Middle frontal gyrus (tissue), 1 donor: ENCODE measurements at regions not wholly inside any gene's neighbourhood (a gene's known extent, or its start where the extent isn't known, plus 50 kb on each side); places are given as distances from the start of the nearest gene placed in this dataset.

ENCODE experiments used
- DNase-seq: peaks from one replicate; pipeline ENCODE4 v3.0.0-alpha.2; 2015; ENCODE audit warnings: low spot score; ENCODE audit errors: extremely low spot score

DNA sequence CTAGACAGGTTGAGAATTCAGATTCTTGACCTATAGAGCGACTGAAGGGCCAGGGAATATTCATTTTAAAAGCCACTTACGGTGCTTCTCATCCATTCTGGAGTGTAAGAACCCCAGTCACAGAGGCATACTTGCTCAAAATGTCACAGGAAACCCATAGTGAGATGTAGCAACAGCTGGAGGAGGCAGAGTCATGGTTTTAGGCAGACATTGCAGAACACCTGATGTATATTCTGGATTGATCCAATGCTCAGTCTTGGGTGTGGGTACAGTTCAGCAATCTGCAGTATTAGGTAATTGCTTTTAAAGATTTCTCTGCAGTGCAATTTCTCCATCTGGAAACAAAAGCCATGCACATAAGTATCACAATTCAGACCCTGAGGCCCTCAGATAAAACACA, 137.4 kb upstream of the SLC22A23 start:
- DNase-seq = no peak

DNA sequence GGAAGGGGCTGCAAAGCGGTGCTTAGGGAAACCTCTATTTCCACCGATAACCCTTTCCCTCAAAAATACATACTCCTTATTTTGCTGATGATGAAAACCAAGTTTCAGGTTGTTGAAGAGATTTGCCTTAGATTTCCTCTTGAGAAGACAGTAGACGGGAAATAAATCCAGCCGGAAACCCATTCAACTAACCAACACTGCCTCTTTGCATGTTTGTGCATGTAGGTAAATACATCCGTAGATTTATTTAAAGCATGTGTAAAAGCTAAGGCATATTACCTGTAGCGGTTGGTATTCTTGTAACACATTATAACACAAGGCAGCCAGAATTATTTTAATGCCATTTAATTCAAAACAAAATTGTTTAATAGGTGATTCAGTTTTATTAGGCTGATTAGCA, 136.3 kb upstream of the SLC22A23 start:
- no peak for DNase-seq

DNA sequence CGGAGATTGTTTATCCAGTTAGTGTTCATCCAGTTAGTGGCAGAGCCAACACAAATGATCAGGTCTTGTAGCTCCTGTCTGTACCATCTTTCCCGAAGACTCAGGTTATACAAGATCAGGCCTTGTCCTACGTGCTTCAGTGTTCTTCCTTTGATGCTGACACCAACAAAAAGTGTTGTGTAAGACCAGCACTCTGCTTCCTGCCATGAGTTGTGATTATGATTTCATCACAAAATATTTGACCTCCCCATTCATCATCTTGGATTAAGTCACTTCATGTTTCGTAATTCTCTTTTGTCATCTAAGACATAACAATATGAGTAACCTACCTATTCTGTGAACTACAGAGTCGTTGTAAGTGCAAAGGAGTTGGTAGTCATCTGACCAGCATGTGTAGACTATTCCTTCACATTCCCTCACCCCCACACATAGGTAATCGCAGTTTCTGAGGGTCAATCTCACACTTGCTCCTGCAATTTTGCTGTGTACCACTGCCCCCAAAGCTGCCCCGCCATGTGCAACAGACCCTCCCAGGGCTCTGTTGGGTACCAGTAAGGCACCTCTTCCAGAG, 135.6 kb upstream of the SLC22A23 start:
- DNase-seq = no peak

- no peak for DNase-seq
Measured at GRCh38 chr6:3591970-3592369, 135.1 kb upstream of the SLC22A23 start.

DNA sequence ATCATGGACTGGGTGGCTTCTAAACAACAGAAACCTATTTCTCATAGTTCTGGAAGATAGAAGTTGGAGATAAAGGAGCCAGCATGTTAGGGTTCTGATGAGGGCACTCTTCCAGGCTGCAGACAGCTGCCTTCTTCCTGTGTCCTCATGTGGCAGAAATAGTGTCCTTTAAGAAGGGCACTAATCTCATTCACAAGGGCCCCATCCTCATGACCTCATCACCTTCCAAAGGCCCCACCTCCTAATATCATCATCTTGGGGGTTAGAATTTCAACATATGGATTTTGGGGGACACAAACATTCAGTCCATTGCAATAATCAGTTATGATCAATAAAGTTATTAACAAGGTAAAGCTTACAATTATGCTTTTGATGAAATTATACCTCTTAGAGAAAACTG, 130.8 kb upstream of the SLC22A23 start:
- no peak for DNase-seq

GRCh38 chr6:3585320-3585935, 128.6 kb upstream of the SLC22A23 start:
- no peak for DNase-seq

- DNase-seq = no peak
Measured at GRCh38 chr6:3584606-3585005, 127.8 kb upstream of the SLC22A23 start.

- DNase-seq = no peak
Measured at GRCh38 chr6:3581469-3581868, 124.6 kb upstream of the SLC22A23 start.

- DNase-seq = no peak
Measured at GRCh38 chr6:3579652-3580175, 122.9 kb upstream of the SLC22A23 start.

GRCh38 chr6:3578981-3579380, 122.1 kb upstream of the SLC22A23 start:
- no peak for DNase-seq

- DNase-seq = no peak
Measured at GRCh38 chr6:3577517-3577916, 120.7 kb upstream of the SLC22A23 start.

- no peak for DNase-seq
Measured at GRCh38 chr6:3575701-3576100, 118.9 kb upstream of the SLC22A23 start.

GRCh38 chr6:3575166-3575565, 118.3 kb upstream of the SLC22A23 start:
- no peak for DNase-seq

DNA sequence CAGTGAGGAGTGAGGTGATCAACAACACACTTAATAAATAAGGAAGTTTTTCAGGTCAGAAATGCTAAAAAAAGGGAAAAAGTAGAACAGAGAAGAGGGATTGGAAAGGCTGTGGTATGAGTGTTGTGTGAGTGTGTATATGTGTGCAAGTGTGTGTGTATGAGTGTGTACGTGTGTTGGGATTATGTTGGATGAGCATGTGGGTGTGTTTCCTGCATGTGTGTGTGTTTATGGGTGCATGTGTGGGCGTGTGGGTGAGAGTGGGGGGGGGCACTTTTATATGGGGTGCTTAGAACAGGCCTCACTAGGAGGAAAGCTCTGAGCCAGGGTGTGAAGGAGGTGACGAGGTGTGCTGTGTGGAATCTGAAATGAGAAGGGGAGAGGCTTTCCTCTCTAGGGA, 116.8 kb upstream of the SLC22A23 start:
- DNase-seq = no peak

DNA sequence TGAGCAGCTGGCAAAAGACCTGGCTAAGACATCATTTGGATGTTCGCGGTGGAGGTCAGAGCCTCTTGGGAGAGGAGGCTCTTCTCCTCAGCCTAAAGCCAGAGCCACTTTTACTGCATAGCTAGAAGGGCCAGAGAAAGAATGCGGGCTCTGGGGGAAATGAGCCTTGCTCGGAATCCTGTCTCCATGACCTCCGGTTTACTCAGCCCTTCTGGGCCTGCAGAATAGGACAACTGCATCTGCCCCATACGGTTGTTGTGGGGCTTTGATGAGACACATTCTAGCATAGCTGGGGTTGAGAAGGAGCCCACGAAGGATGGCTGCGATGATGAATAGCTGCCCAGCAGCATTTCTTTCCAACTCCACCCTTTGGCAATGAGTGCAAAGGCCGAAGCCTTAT, 115.0 kb upstream of the SLC22A23 start:
- DNase-seq = no peak

GRCh38 chr6:3571250-3571681, 114.4 kb upstream of the SLC22A23 start:
- no peak for DNase-seq

GRCh38 chr6:3569816-3570215, 113.0 kb upstream of the SLC22A23 start:
- no peak for DNase-seq

DNA sequence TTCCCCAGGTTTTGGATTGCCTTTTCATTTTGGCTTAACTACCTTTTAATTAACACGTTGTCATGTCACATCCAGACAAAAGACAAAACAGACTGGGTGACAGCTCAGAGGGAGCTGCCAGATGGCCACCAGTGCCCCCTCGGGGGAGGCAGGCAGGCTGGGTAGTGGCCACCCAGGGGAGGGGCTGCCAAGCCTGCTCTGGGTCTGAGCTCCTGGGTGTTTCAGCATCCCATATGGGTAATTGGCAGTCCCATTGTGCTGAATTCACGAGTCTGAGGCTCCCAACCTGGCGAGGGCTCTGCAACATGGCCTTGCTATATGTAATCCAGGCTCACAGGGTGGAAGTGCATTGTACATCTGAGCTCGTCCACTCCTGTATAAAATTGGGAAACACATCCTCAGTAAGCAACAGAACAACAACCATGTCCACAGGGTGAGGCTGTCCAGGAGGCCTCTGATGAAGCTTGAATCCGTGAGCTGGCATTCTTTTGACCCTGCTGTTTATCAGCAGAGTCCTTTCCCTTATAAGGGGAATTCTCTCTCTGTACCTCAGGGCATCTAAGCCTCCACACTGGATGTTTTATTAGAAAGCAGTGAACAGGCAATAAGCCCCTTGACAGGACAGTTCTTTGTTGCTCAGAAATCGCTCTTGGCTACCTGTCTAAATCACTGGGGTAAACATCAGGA, 111.7 kb upstream of the SLC22A23 start:
- no peak for DNase-seq

DNA sequence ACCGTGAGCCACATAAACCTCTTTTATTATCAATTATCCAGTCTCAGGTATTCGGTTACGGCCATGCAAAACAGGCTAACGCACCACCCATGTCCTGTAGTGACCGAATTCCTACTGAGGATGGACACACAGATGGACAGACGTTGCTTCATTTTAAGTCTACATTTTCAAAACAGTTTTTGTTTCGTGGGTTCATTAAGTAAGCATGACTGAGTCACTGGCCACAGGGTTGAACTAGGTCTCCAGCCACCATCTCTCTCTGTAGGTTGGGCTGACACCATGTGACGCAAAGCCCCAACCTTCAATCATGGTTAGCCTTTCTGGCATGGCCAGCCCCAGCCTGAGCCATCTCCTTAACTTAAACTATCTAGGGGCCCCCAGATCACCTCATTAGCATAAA, 110.0 kb upstream of the SLC22A23 start:
- no peak for DNase-seq

DNA sequence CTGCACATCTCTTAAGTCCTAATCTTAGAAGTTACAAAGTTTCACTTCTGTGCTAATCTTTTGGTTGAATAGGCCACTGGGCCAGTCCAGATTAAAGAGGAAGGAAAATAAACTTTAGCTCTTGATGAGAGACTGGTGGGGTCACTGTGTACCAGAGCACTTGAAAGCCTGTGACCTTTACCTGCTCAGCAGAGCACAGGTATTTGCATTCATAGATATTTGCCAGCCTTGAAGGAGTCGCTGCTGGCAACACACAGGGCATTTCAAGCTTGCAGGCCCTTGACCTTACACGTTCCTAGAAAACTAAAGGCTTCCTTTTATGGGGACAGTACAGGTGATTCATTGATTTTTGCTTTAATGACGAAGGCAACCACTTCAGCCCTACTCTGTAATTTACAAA, 108.4 kb upstream of the SLC22A23 start:
- DNase-seq = no peak

GRCh38 chr6:3561725-3562124, 104.9 kb upstream of the SLC22A23 start:
- DNase-seq = no peak

DNA sequence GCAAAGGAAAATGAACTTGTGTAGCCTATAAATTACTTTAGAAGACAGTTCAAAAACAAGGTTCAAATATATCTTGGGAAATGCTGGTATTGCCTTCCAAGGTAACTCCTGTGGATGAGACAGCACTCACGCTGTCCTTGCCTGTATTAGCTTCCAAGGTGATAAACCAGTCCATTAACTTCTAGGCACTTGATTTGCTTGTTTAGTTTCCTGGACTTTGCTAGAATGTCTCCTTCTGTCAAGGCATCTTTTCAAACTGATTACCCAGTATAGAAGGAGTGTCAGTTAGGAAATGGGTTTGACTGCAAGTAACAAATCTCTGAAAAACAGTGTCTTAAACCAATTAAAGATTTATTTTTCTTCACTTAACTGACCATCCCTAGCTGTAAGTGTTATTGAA, 103.4 kb upstream of the SLC22A23 start:
- no peak for DNase-seq

DNA sequence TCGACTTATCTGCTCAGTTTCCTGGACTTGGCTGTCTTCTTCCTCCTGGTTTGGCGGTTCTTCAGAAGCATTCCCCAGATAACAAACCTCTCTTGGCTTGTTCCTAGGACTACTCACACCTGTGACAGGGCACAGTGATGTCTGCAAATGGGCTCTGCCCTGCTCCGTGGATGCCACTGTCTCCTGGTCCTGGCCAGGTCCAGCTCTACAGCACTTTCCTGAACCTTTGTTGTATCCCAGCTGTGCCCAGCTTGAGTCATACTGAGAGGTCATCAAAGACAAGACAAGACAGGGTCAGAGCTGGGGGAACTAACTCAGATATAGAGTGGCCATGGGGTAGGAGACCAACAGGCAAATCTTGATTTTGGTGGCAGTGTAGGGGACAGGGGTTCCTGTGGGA, 102.7 kb upstream of the SLC22A23 start:
- DNase-seq = no peak
